IMR-90 (cell line): ENCODE measurements at regions not wholly inside any gene's neighbourhood (a gene's known extent, or its start where the extent isn't known, plus 50 kb on each side); places are given as distances from the start of the nearest gene placed in this dataset.

Experiments
- ATAC-seq: fragments of 200-7000 bp; cut with Tn5 transposase; 2 replicates; pipeline ENCODE4 v1.9.1; 2020; ENCODE audit warnings: low read depth, mild to moderate bottlenecking, moderate library complexity
- BruUV-seq: library from RNA; stranded (reverse); fragments of 400-500 nt; replicated peaks from 2 replicates; lab custom pipeline; 2021; lab: Mats Ljungman, UMichigan
- CTCF ChIA-PET: fragments of 300-600 bp; formaldehyde crosslinking; extraction: SDS; loops from one replicate; lab custom pipeline; 2021; ENCODE audit warnings: antibody characterized with exemption; lab: Yijun Ruan, JAX
- POLR2A ChIA-PET: fragments of 300-600 bp; sonication (Branson Sonifier 250); formaldehyde crosslinking; loops from one replicate; lab custom pipeline; 2022; ENCODE audit warnings: antibody characterized with exemption; ENCODE audit not compliant: unreplicated experiment; lab: Charles Lee
- DNase-seq: peaks from one replicate; pipeline ENCODE4 v3.0.0; 2013
- H2AFZ ChIP-seq: replicated peaks from 2 replicates; pipeline ENCODE3; 2013; ENCODE audit warnings: low read length, mild to moderate bottlenecking; ENCODE audit not compliant: poor library complexity
- H2AK5ac ChIP-seq: 2 replicates; pipeline ENCODE4 v1.6.1; 2013; ENCODE audit warnings: low read depth, low read length, inconsistent platforms
- H2AK9ac ChIP-seq: replicated peaks from 2 replicates; pipeline ENCODE3; 2013; ENCODE audit warnings: mild to moderate bottlenecking, low read depth, low read length, moderate library complexity; ENCODE audit not compliant: poor library complexity
- H2BK120ac ChIP-seq: 2 replicates; pipeline ENCODE4 v1.6.1; 2013; ENCODE audit warnings: low read depth, low read length, inconsistent platforms
- H2BK15ac ChIP-seq: 3 replicates; pipeline ENCODE4 v1.6.1; 2013; ENCODE audit warnings: low read depth, low read length, inconsistent platforms
- H2BK20ac ChIP-seq: 2 replicates; pipeline ENCODE4 v1.6.1; 2013; ENCODE audit warnings: low read depth, mild to moderate bottlenecking, inconsistent platforms, low read length, moderate library complexity
- H2BK5ac ChIP-seq: 2 replicates; pipeline ENCODE4 v1.6.1; 2013; ENCODE audit warnings: mild to moderate bottlenecking, low read depth, low read length, inconsistent platforms; ENCODE audit not compliant: poor library complexity, severe bottlenecking
- H3K14ac ChIP-seq: replicated peaks from 2 replicates; pipeline ENCODE4 v1.6.1; 2013; ENCODE audit warnings: low read depth, low read length, inconsistent platforms
- H3K18ac ChIP-seq: 2 replicates; pipeline ENCODE4 v1.6.1; 2013; ENCODE audit warnings: low read depth, low read length, control low read depth
- H3K23ac ChIP-seq: 2 replicates; pipeline ENCODE4 v1.6.1; 2013; ENCODE audit warnings: low read depth, low read length, inconsistent platforms
- H3K27ac ChIP-seq: 2 replicates; pipeline ENCODE4 v1.5.1; 2013; ENCODE audit warnings: mild to moderate bottlenecking, control low read depth, low read length; ENCODE audit not compliant: insufficient read depth
- H3K27me3 ChIP-seq: 2 replicates; pipeline ENCODE4 v1.6.1; 2013; ENCODE audit warnings: low read length; ENCODE audit not compliant: control insufficient read depth, insufficient read depth
- H3K36me3 ChIP-seq: 2 replicates; pipeline ENCODE4 v1.6.1; 2013; ENCODE audit warnings: low read length, mixed read lengths; ENCODE audit not compliant: control insufficient read depth, insufficient read depth
- H3K4ac ChIP-seq: 2 replicates; pipeline ENCODE4 v1.6.1; 2013; ENCODE audit warnings: low read depth, low read length, inconsistent platforms
- H3K4me1 ChIP-seq: 2 replicates; pipeline ENCODE4 v1.6.1; 2013; ENCODE audit warnings: low read length, mixed read lengths; ENCODE audit not compliant: control insufficient read depth, insufficient read depth
- H3K4me2 ChIP-seq: 2 replicates; pipeline ENCODE4 v1.6.1; 2013; ENCODE audit warnings: low read depth, mild to moderate bottlenecking, control low read depth, low read length, moderate library complexity
- H3K4me3 ChIP-seq: 2 replicates; pipeline ENCODE4 v1.5.1; 2013; ENCODE audit warnings: low read depth, mild to moderate bottlenecking, control low read depth, low read length, moderate library complexity; ENCODE audit not compliant: insufficient read depth
- H3K56ac ChIP-seq: 2 replicates; pipeline ENCODE4 v1.6.1; 2013; ENCODE audit warnings: low read length, inconsistent platforms; ENCODE audit not compliant: insufficient read depth; ENCODE audit errors: extremely low read depth
- H3K79me1 ChIP-seq, 2 experiments: 2 replicates each; pipeline ENCODE4 v1.6.1; 2013; ENCODE audit warnings: low read length in 2 of 2, inconsistent platforms in 1 of 2, low read depth in 1 of 2
- H3K9ac ChIP-seq: 2 replicates; pipeline ENCODE4 v1.6.1; 2013; ENCODE audit warnings: low read depth, low read length, control low read depth
- H3K9me1 ChIP-seq: 2 replicates; pipeline ENCODE4 v1.6.1; 2013; ENCODE audit warnings: low read length, inconsistent platforms; ENCODE audit not compliant: insufficient read depth
- H3K9me3 ChIP-seq: 2 replicates; pipeline ENCODE4 v1.6.1; 2013; ENCODE audit warnings: low read length; ENCODE audit not compliant: control insufficient read depth, insufficient read depth
- H4K20me1 ChIP-seq: 2 replicates; pipeline ENCODE4 v1.6.1; 2013; ENCODE audit warnings: low read length, inconsistent platforms; ENCODE audit not compliant: insufficient read depth
- H4K5ac ChIP-seq: 2 replicates; pipeline ENCODE4 v1.6.1; 2013; ENCODE audit warnings: mild to moderate bottlenecking, low read depth, low read length, control low read depth
- H4K8ac ChIP-seq, 2 experiments: 2 replicates each; pipeline ENCODE4 v1.6.1; 2013; ENCODE audit warnings: low read depth in 2 of 2, low read length in 2 of 2, control low read depth in 1 of 2, inconsistent platforms in 1 of 2
- H4K91ac ChIP-seq: 2 replicates; pipeline ENCODE4 v1.6.1; 2013; ENCODE audit warnings: low read depth, low read length, inconsistent platforms; ENCODE audit not compliant: insufficient read depth
- BHLHE40 ChIP-seq: fragments of 150-350 bp; IDR thresholded peaks from 2 replicates; pipeline ENCODE4 v1.6.1; 2016; ENCODE audit warnings: mild to moderate bottlenecking, low read depth, low read length
- CEBPB ChIP-seq: IDR thresholded peaks from 2 replicates; pipeline ENCODE4 v1.6.1; 2012; ENCODE audit warnings: low read depth, low read length, improper control_type of control experiment
- FOS ChIP-seq: fragments of 150-350 bp; IDR thresholded peaks from 2 replicates; pipeline ENCODE4 v1.6.1; 2016; ENCODE audit warnings: low read depth, low read length
- MXI1 ChIP-seq: IDR thresholded peaks from 2 replicates; pipeline ENCODE4 v1.6.1; 2012; ENCODE audit warnings: low read depth, mild to moderate bottlenecking, low read length, moderate library complexity, borderline replicate concordance
- NFE2L2 ChIP-seq: fragments of 150-350 bp; IDR thresholded peaks from 2 replicates; pipeline ENCODE4 v1.6.1; 2016; ENCODE audit warnings: low read depth, mild to moderate bottlenecking, low read length
- POLR2A ChIP-seq: IDR thresholded peaks from 2 replicates; pipeline ENCODE4 v1.6.1; 2012; ENCODE audit warnings: mild to moderate bottlenecking, low read depth, low read length
- RFX5 ChIP-seq: IDR thresholded peaks from 2 replicates; pipeline ENCODE4 v1.8.0; 2012; ENCODE audit warnings: low read depth, mild to moderate bottlenecking, low read length, moderate library complexity
- WGBS, 2 experiments: methylation state at CpG; one replicate each; pipeline versions ENCODE4 v1.1.5 to v1.1.7; 2013; ENCODE audit warnings: missing lambda C conversion rate in 2 of 2; ENCODE audit not compliant: insufficient read length in 1 of 2; ENCODE audit errors: extremely low coverage in 2 of 2; 5-methylcytosine and 5-hydroxymethylcytosine counted together
- dilution Hi-C: fragments of 300-500 bp; cut with HindIII; formaldehyde crosslinking; loops from one replicate; pipeline ENCODE4 v1.14.3; 2018; ENCODE audit warnings: low sequenced_read_pairs; ENCODE audit not compliant: unreplicated experiment
- in situ Hi-C: fragments of 300-500 bp; cut with MboI; formaldehyde crosslinking; loops from 3 replicates; pipeline ENCODE4 v1.14.3; 2019; ENCODE audit warnings: low sequenced_read_pairs, inconsistent platforms, mixed read lengths
- intact Hi-C: fragments of 100-400 bp; cut with micrococcal nuclease; formaldehyde crosslinking; loops from 2 replicates; pipeline ENCODE4 v1.10.0; 2022
- TF ChIP-seq, protein P1 (sequence below): conservative IDR thresholded peaks from 2 replicates; pipeline ENCODE4 v1.5.1; 2012; ENCODE audit warnings: mild to moderate bottlenecking, low read depth, low read length, improper control_type of control experiment

DNA sequence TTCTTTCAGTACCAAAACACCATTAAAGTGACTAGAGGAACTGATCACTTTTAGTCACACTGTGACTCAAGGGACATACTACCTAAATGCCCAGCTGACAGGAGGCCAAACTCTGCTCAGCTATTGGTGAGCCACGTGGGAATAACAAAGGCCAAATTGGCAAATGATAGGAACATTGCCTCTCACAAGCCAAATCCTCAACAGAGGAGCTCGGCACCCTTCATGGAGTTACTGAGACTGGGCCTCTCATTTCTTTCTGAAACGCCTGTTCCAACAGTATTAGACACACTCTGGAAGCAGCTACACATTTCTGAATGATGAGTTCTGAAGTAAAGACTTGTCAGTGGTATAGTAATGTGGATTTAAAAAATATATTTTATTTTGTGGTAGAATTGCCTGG lies 166.0 kb upstream of the COL8A1 start:
- ATAC-seq (no peak), DNase-seq (no peak)
- no peaks in the 10 kb centered on the region for H3K36me3 ChIP-seq
- no peak overlapping the region for H3K56ac ChIP-seq
- H4K8ac ChIP-seq: peak overlapping the region in 1 of 2 experiments; percentile 40; a peak in 1 of 4 replicates
- no peak overlapping the region for H3K27ac ChIP-seq
- peak overlapping the region; percentile 48; the same call in 1 of the 2 replicates for H2AK5ac ChIP-seq
- peaks cover 6% of the 10 kb centered on the region for H3K4me1 ChIP-seq
- CTCF ChIA-PET: no interaction called here
- 0 out of 2 replicates have a peak, but pooled peaks cover 2% of the 10 kb centered on the region for H3K9me1 ChIP-seq
- H3K23ac ChIP-seq: no peak overlapping the region
- in situ Hi-C loops (no loop called here), dilution Hi-C loops (no loop called here), intact Hi-C loops (loop anchor here (5.0 kb wide), 1 partner anchor 60 kb away; no protein-coding TSS in a partner anchor)
- H3K9ac ChIP-seq: no peak overlapping the region
- H2BK15ac ChIP-seq: peak overlapping the region; percentile 56; the same call in 2 of the 3 replicates
- 0 out of 2 replicates have a peak overlapping the region, but pooled peaks have one; percentile 11 for H2BK120ac ChIP-seq
- H2AK9ac ChIP-seq: no peak overlapping the region
- H2BK5ac ChIP-seq: peak overlapping the region; percentile 25
- 0 out of 2 replicates have a peak overlapping the region, but pooled peaks have one; percentile 3 for H3K4ac ChIP-seq
- no peak for TF ChIP-seq NFE2L2
- TF ChIP-seq, protein P1, sequence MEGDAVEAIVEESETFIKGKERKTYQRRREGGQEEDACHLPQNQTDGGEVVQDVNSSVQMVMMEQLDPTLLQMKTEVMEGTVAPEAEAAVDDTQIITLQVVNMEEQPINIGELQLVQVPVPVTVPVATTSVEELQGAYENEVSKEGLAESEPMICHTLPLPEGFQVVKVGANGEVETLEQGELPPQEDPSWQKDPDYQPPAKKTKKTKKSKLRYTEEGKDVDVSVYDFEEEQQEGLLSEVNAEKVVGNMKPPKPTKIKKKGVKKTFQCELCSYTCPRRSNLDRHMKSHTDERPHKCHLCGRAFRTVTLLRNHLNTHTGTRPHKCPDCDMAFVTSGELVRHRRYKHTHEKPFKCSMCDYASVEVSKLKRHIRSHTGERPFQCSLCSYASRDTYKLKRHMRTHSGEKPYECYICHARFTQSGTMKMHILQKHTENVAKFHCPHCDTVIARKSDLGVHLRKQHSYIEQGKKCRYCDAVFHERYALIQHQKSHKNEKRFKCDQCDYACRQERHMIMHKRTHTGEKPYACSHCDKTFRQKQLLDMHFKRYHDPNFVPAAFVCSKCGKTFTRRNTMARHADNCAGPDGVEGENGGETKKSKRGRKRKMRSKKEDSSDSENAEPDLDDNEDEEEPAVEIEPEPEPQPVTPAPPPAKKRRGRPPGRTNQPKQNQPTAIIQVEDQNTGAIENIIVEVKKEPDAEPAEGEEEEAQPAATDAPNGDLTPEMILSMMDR: no peak
- TF ChIP-seq BHLHE40: no peak
- no peak for TF ChIP-seq FOS
- TF ChIP-seq MXI1: no peak
- TF ChIP-seq CEBPB: no peak
- TF ChIP-seq POLR2A: no peak
- TF ChIP-seq RFX5: no peak
- no peaks in the 10 kb centered on the region for H4K20me1 ChIP-seq
- peak overlapping the region; percentile 53; the same call in 1 of the 2 replicates for H4K5ac ChIP-seq
- peak overlapping the region; percentile 78 for H3K14ac ChIP-seq
- POLR2A ChIA-PET: no interaction called here
- no peaks in the 10 kb centered on the region for H3K9me3 ChIP-seq
- H3K4me3 ChIP-seq: no peak overlapping the region
- H3K79me1 ChIP-seq: no peaks in the 10 kb centered on the region
- no TSS peak for BruUV-seq
- no peak overlapping the region for H4K91ac ChIP-seq
- no peaks in the 10 kb centered on the region for H3K27me3 ChIP-seq
- H2BK20ac ChIP-seq: 0 out of 2 replicates have a peak overlapping the region, but pooled peaks have one; percentile 3
- H3K18ac ChIP-seq: peak overlapping the region; percentile 6; the same call in 1 of the 2 replicates
- no CpG with 5 or more reads among the region's 3 CpGs for WGBS, 2 experiments
- no peak overlapping the region for H2AFZ ChIP-seq
- no peak overlapping the region for H3K4me2 ChIP-seq
